HepG2 (cell line): ENCODE measurements at regions not wholly inside any gene's neighbourhood (a gene's known extent, or its start where the extent isn't known, plus 50 kb on each side); places are given as distances from the start of the nearest gene placed in this dataset.

Experiments
- ATAC-seq: fragments of 200-7000 bp; cut with Tn5 transposase; 3 replicates; pipeline ENCODE4 v1.9.1; 2020; ENCODE audit warnings: mild to moderate bottlenecking, moderate library complexity
- BruUV-seq: library from RNA; stranded (reverse); fragments of 400-500 nt; replicated peaks from 2 replicates; lab custom pipeline; 2021; lab: Mats Ljungman, UMichigan
- CTCF ChIA-PET: fragments of 300-600 bp; formaldehyde crosslinking; extraction: SDS; loops from one replicate; lab custom pipeline; 2021; ENCODE audit warnings: low total read pairs, inconsistent platforms, low intra/inter-chr PET ratio; lab: Yijun Ruan, JAX
- POLR2A ChIA-PET: fragments of 350-600 bp; sonication (Branson Sonifier 250); formaldehyde crosslinking; loops from one replicate; lab custom pipeline; 2020; ENCODE audit warnings: antibody characterized with exemption, inconsistent platforms; lab: Yijun Ruan, JAX
- DNase-seq: peaks from one replicate; pipeline ENCODE4 v3.0.0-alpha.2; 2015; ENCODE audit warnings: low spot score
- FAIRE-seq: peaks from 3 replicates; lab custom pipeline; 2011; peaks lifted over from hg19 to GRCh38; lab: Jason Lieb, UNC
- H2AFZ ChIP-seq: one replicate; pipeline ENCODE4 v1.6.1; 2011; ENCODE audit warnings: low read length, inconsistent platforms
- H3K27ac ChIP-seq: fragments of 300-600 bp; 3 replicates; pipeline ENCODE4 v1.8.0; 2011; ENCODE audit warnings: mixed run types, mild to moderate bottlenecking, mixed read lengths, low read length, inconsistent platforms; ENCODE audit not compliant: insufficient read depth; ENCODE audit errors: extremely low read length
- H3K27me3 ChIP-seq, 2 experiments: fragments of 200-600 bp in 1 of 2; 2 replicates in 1 of 2; 3 replicates in 1 of 2; pipeline versions ENCODE4 v1.6.0 to v1.8.0; 2011; ENCODE audit warnings: low read length in 2 of 2, mild to moderate bottlenecking in 2 of 2, moderate library complexity in 2 of 2, inconsistent platforms in 1 of 2; ENCODE audit not compliant: insufficient read depth in 2 of 2, control insufficient read depth in 1 of 2
- H3K36me3 ChIP-seq, 2 experiments: fragments of 200-600 bp in 1 of 2; replicated peaks in 1 of 2; 2 replicates in 1 of 2; 3 replicates in 1 of 2; pipeline versions ENCODE4 v1.5.1 to v1.8.0; 2011; ENCODE audit warnings: low read length in 2 of 2, inconsistent platforms in 1 of 2; ENCODE audit not compliant: insufficient read depth in 2 of 2, control insufficient read depth in 1 of 2
- H3K4me1 ChIP-seq: 2 replicates; pipeline ENCODE4 v1.5.1; 2012; ENCODE audit warnings: low read length, inconsistent platforms; ENCODE audit not compliant: insufficient read depth
- H3K4me2 ChIP-seq: 2 replicates; pipeline ENCODE4 v1.6.0; 2011; ENCODE audit warnings: low read depth, low read length, inconsistent platforms
- H3K4me3 ChIP-seq, 3 experiments: fragments of 200-600 bp in 1 of 3; sonication (generic), shearing (Covaris generic) in 1 of 3; replicated peaks in 1 of 3; 2 replicates each; pipeline ENCODE4 v1.5.1; 2011 to 2016; ENCODE audit warnings: low read length in 3 of 3, inconsistent platforms in 2 of 3, low read depth in 2 of 3, mild to moderate bottlenecking in 2 of 3, control low read depth in 1 of 3, mixed read lengths in 1 of 3; ENCODE audit not compliant: insufficient read depth in 1 of 3
- H3K79me2 ChIP-seq: one replicate; pipeline ENCODE4 v1.6.1; 2011; ENCODE audit warnings: low read length, inconsistent platforms; ENCODE audit not compliant: insufficient read depth
- H3K9ac ChIP-seq: 2 replicates; pipeline ENCODE4 v1.6.0; 2011; ENCODE audit warnings: mild to moderate bottlenecking, low read depth, low read length, inconsistent platforms; ENCODE audit not compliant: insufficient read depth
- H3K9me3 ChIP-seq: 2 replicates; pipeline ENCODE4 v1.5.1; 2012; ENCODE audit warnings: mild to moderate bottlenecking, low read length
- H4K20me1 ChIP-seq: 2 replicates; pipeline ENCODE4 v1.6.0; 2011; ENCODE audit warnings: inconsistent platforms, mild to moderate bottlenecking, low read length, moderate library complexity; ENCODE audit not compliant: insufficient read depth
- CEBPB ChIP-seq: IDR thresholded peaks from 2 replicates; pipeline ENCODE4 v1.6.1; 2011; ENCODE audit warnings: low read depth, low read length, improper control_type of control experiment, borderline replicate concordance
- MED13 ChIP-seq: sonication (generic); formaldehyde crosslinking; IDR thresholded peaks from 2 replicates; pipeline ENCODE4 v1.5.0; 2020; ENCODE audit warnings: missing genetic modification reagents
- NAIF1 ChIP-seq: sonication (generic); formaldehyde crosslinking; IDR thresholded peaks from 2 replicates; pipeline ENCODE4 v1.5.0; 2020; ENCODE audit warnings: mild to moderate bottlenecking, missing genetic modification reagents, borderline replicate concordance
- PAX8 ChIP-seq: sonication (generic); formaldehyde crosslinking; IDR thresholded peaks from 2 replicates; pipeline ENCODE4 v1.8.0; 2022; ENCODE audit warnings: mild to moderate bottlenecking, missing genetic modification reagents, borderline replicate concordance
- POLR2AphosphoS2 ChIP-seq: IDR thresholded peaks from 2 replicates; pipeline ENCODE4 v1.6.1; 2011; ENCODE audit warnings: low read depth, low read length, improper control_type of control experiment
- POLR2AphosphoS5 ChIP-seq: IDR thresholded peaks from 2 replicates; pipeline ENCODE4 v1.6.1; 2012; ENCODE audit warnings: low read depth, low read length
- SRY ChIP-seq: sonication (generic); formaldehyde crosslinking; IDR thresholded peaks from 2 replicates; pipeline ENCODE4 v1.8.0; 2022; ENCODE audit warnings: mild to moderate bottlenecking, missing genetic modification reagents
- SUZ12 ChIP-seq: fragments of 150-350 bp; IDR thresholded peaks from 2 replicates; pipeline ENCODE4 v1.6.1; 2014; ENCODE audit warnings: low read depth, low read length
- TBX2 ChIP-seq: sonication (generic); formaldehyde crosslinking; IDR thresholded peaks from 2 replicates; pipeline ENCODE4 v1.5.0; 2020; ENCODE audit warnings: missing genetic modification reagents, mild to moderate bottlenecking, borderline replicate concordance
- TEAD3 ChIP-seq: optimal IDR thresholded peaks from 2 replicates; pipeline ENCODE3; 2016; ENCODE audit warnings: borderline replicate concordance
- ZFX ChIP-seq: sonication (generic); formaldehyde crosslinking; IDR thresholded peaks from 2 replicates; pipeline ENCODE4 v1.4.0; 2020; ENCODE audit warnings: mild to moderate bottlenecking, low read depth, missing genetic modification reagents, moderate library complexity
- ZNF253 ChIP-seq: sonication (generic); formaldehyde crosslinking; IDR thresholded peaks from 2 replicates; pipeline ENCODE4 v1.8.0; 2022; ENCODE audit warnings: mild to moderate bottlenecking, missing genetic modification reagents, borderline replicate concordance
- ZNF30 ChIP-seq: sonication (generic); formaldehyde crosslinking; IDR thresholded peaks from 2 replicates; pipeline ENCODE4 v1.5.0; 2020; ENCODE audit warnings: mild to moderate bottlenecking, missing genetic modification reagents
- ZNF644 ChIP-seq: IDR thresholded peaks from 2 replicates; pipeline ENCODE4 v1.6.1; 2016; ENCODE audit warnings: low read depth
- ZNF879 ChIP-seq: sonication (generic); formaldehyde crosslinking; IDR thresholded peaks from 2 replicates; pipeline ENCODE4 v1.8.1; 2023; ENCODE audit warnings: missing genetic modification reagents
- WGBS: methylation state at CpG from one replicate; pipeline ENCODE4 v1.1.6; 2017; ENCODE audit warnings: low lambda C conversion rate; 5-methylcytosine and 5-hydroxymethylcytosine counted together
- in situ Hi-C: cut with HindIII; loops from 2 replicates; pipeline ENCODE4 v1.10.0; 2017; ENCODE audit warnings: low pct_unique_long_range_greater_than_20kb; ENCODE audit not compliant: extremely low pct_ligation_motif_present
- intact Hi-C: fragments of 100-400 bp; cut with micrococcal nuclease; formaldehyde crosslinking; loops from one replicate; pipeline ENCODE4 v1.10.0; 2022; ENCODE audit not compliant: unreplicated experiment
- TF ChIP-seq, protein P1 (sequence below): sonication (generic); formaldehyde crosslinking; IDR thresholded peaks from 2 replicates; pipeline ENCODE4 v1.4.0; 2020; ENCODE audit warnings: missing genetic modification reagents, mild to moderate bottlenecking, borderline replicate concordance
- TF ChIP-seq, protein P2 (sequence below): fragments of 450-650 bp; IDR thresholded peaks from 2 replicates; pipeline ENCODE4 v1.6.1; 2017

DNA sequence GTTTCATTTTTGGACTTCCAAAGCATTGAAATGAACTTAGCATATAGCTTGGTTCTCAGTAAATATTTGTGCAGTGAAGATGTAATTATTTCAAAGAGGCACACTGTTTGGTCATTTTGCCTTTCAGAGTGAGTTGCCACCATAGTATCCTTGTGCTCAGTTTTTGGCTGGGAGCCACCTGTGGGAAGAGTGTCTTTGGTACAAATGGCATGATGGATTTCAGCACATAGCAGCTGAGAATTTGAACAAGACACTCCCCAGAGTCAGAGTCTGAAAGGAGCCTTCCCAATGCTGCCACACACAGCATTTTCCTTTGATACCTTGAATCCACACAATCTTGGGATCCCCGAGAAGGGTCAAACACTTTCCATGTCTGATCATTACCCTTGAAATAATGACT is 897.2 kb upstream of the ARPP21 start:
- FAIRE-seq: no peak
- CTCF ChIA-PET: no interaction called here
- TF ChIP-seq TBX2 (CRISPR knock-in tag): no peak
- no peak for TF ChIP-seq ZFX (CRISPR knock-in tag)
- no peak for TF ChIP-seq CEBPB
- no peak for TF ChIP-seq PAX8 (CRISPR knock-in tag)
- no peak for TF ChIP-seq POLR2AphosphoS2
- no peak for TF ChIP-seq NAIF1 (CRISPR knock-in tag)
- no peak for TF ChIP-seq ZNF253 (CRISPR knock-in tag)
- TF ChIP-seq, protein P1, sequence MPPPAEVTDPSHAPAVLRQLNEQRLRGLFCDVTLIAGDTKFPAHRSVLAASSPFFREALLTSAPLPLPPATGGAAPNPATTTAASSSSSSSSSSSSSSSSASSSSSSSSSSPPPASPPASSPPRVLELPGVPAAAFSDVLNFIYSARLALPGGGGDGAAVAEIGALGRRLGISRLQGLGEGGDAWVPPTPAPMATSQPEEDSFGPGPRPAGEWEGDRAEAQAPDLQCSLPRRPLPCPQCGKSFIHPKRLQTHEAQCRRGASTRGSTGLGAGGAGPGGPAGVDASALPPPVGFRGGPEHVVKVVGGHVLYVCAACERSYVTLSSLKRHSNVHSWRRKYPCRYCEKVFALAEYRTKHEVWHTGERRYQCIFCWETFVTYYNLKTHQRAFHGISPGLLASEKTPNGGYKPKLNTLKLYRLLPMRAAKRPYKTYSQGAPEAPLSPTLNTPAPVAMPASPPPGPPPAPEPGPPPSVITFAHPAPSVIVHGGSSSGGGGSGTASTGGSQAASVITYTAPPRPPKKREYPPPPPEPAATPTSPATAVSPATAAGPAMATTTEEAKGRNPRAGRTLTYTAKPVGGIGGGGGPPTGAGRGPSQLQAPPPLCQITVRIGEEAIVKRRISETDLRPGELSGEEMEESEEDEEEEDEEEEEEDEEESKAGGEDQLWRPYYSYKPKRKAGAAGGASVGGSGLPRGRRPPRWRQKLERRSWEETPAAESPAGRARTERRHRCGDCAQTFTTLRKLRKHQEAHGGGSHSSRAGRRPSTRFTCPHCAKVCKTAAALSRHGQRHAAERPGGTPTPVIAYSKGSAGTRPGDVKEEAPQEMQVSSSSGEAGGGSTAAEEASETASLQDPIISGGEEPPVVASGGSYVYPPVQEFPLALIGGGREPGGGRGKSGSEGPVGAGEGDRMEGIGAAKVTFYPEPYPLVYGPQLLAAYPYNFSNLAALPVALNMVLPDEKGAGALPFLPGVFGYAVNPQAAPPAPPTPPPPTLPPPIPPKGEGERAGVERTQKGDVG (CRISPR knock-in tag): no peak
- no peak for TF ChIP-seq POLR2AphosphoS5
- TF ChIP-seq ZNF644 (CRISPR knock-in tag): no peak
- TF ChIP-seq ZNF879: no peak
- TF ChIP-seq, protein P2, sequence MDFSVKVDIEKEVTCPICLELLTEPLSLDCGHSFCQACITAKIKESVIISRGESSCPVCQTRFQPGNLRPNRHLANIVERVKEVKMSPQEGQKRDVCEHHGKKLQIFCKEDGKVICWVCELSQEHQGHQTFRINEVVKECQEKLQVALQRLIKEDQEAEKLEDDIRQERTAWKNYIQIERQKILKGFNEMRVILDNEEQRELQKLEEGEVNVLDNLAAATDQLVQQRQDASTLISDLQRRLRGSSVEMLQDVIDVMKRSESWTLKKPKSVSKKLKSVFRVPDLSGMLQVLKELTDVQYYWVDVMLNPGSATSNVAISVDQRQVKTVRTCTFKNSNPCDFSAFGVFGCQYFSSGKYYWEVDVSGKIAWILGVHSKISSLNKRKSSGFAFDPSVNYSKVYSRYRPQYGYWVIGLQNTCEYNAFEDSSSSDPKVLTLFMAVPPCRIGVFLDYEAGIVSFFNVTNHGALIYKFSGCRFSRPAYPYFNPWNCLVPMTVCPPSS: no peak
- TF ChIP-seq TEAD3: no peak
- no peak for TF ChIP-seq ZNF30
- no peak for TF ChIP-seq SRY (CRISPR knock-in tag)
- TF ChIP-seq SUZ12: no peak
- TF ChIP-seq MED13 (CRISPR knock-in tag): no peak

More for the DNA sequence above, 897.2 kb upstream of the ARPP21 start:
- Histone ChIP-seq H3K9me3 (peaks cover 67% of the 10 kb centered on the region), H3K27me3 (no peaks in the 10 kb centered on the region), H3K9ac (no peak overlapping the region), H3K4me3 (no peak overlapping the region), H2AFZ (no peak overlapping the region), H3K27ac (no peak overlapping the region), H3K4me2 (no peak overlapping the region), H3K4me1 (no peaks in the 10 kb centered on the region), H4K20me1 (no peaks in the 10 kb centered on the region), H3K36me3 (no peaks in the 10 kb centered on the region), H3K79me2 (no peaks in the 10 kb centered on the region)
- intact Hi-C loops (no loop called here), in situ Hi-C loops (no loop called here)
- POLR2A ChIA-PET: no interaction called here
- 0% methylated on average over 1 of the region's 1 CpG for WGBS
- DNase-seq (no peak), ATAC-seq (no peak)
- no TSS peak for BruUV-seq
